Activated CD4-positive, alpha-beta T cell treated with anti-CD3 and anti-CD28 coated beads, Interleukin-2, amount 50 U/mL, for 1 hour (primary cell): ENCODE measurements at regions not wholly inside any gene's neighbourhood (a gene's known extent, or its start where the extent isn't known, plus 50 kb on each side); places are given as distances from the start of the nearest gene placed in this dataset.
"Not testable (repeated sequence)": the region's sequence is repeated elsewhere in the genome, so short reads cannot be mapped to it uniquely, and the experiment has no call there.

Experiments
- DNase-seq: peaks from one replicate; pipeline ENCODE4 v3.0.0-alpha.2; 2020

- DNase-seq, result no peak
These were observed 123.1 kb upstream of the GPR12 start for GRCh38 chr13:26883613-26884257.

DNA sequence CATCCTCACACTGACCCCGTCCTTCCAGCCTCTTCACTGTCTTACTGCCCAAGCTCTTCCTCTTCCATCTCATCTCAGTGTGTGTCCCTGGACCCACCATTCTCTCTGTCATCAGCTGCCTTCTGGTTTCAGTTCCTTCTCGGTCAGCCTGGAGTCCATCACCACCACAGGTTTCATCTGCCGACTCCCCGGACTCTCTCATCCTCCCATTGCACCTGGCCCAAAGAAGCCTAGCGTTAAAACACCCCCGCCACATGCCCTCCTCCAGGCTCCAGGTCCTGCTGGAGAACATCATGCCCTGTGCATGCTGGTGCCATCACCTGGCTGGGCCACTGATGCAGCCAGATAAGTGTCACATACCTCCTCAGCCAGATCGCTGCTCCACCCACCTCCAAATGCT is 122.1 kb upstream of the GPR12 start:
- no peak for DNase-seq

GRCh38 chr13:26881154-26881553 is 120.6 kb upstream of the GPR12 start:
- no peak for DNase-seq

GRCh38 chr13:26880735-26881134 is 120.1 kb upstream of the GPR12 start:
- no peak for DNase-seq

DNA sequence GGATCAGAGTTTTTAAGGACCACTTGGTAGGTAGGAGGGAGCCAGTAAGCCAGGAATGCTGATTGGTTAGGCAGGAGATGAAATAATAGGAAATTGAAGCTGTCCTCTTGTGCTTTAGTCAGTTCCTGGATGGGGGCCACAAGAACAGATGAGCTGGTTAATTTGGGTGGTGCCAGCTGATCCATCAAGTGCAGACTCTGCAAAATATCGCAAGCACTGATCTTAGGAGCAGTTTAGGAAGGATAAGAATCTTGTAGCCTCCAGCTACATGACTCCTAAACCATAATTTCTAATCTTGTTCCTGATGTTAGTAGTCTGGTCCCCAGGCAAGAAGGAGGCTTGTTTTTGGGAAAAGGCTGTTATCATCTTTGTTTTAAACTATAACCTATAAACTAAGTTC is 117.9 kb upstream of the GPR12 start:
- no peak for DNase-seq

DNA sequence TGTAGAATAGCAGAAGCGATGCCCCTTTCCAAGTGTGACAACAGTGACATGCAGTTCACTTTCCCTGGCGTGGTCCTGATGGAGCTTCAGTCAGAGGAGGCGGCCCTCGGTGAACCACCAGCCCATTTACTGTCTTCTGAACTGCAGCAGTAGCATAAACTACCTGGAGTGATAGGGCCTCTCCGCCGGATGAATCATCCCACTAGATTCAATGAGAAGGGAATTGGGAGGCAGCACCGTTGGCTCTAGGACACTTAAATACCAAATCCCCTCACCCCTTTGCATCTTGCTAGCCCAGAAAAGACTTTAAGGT is 112.8 kb upstream of the GPR12 start:
- DNase-seq, result no peak

- DNase-seq, result peak; percentile 43
These were observed 112.2 kb upstream of the GPR12 start for GRCh38 chr13:26872525-26873385.

- no peak for DNase-seq
These were observed 107.0 kb upstream of the GPR12 start for GRCh38 chr13:26867451-26868091.

GRCh38 chr13:26864576-26864975 is 104.0 kb upstream of the GPR12 start:
- no peak for DNase-seq

- DNase-seq, result no peak
These were observed 101.4 kb upstream of the GPR12 start for GRCh38 chr13:26861941-26862340.

DNA sequence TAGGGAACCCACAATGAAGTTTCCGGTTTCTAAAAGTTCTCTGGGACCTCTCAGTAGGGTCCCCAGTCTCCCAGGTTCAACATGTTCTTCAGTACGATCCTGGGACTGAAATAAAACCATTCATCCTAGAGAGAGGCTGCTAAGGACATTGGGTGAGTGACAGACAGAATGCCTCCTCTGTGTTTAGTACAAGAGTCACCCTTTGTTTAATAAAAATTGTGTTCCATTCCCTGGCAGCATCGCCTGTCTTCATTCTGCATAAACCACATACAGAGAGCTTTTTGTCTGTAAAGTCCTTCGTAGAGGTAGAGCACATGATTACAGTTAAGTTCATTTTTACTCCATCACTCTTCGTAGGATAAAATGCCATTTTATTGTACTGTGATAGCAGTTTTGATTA is 95.3 kb upstream of the GPR12 start:
- DNase-seq, result no peak

- no peak for DNase-seq
These were observed 94.5 kb upstream of the GPR12 start for GRCh38 chr13:26855071-26855470.

- DNase-seq, result no peak
These were observed 92.7 kb upstream of the GPR12 start for GRCh38 chr13:26853323-26853722.

DNA sequence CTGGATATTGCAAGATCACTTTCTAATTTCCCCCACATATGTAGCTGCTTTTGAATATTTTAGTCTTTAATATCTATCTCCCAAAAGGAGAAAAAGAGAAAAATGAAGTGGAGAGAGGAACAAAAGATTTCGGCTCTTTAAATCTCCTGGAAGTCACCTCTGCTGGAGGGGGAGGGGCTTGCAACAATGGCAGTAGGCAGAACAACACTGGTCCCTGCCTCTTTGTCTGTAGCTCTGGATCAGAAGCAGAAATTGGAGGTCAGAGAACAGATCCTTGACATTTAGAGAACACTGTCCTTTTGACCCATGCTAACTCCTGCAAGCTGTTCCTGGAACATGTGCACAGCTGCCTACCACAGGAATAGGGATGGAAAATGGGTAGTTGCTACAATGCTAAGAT is 86.7 kb upstream of the GPR12 start:
- DNase-seq, result no peak

DNA sequence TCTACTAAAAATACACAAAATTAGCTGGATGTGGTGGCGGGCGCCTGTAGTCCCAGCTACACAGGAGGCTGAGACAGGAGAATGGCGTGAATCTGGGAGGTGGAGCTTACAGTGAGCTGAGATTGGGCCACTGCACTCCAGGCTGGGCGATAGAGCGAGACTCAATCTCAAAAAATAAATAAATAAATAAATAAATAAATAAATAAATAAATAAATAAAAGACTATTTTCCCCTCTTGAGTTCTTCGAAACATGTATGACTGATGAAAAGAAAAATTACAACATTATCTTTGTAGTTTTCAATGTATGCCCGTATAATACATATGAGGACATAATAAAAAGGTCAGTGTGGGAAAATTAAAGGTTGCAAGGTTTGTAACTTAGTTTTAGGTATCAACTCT is 84.5 kb upstream of the GPR12 start:
- DNase-seq, result not testable (repeated sequence)

DNA sequence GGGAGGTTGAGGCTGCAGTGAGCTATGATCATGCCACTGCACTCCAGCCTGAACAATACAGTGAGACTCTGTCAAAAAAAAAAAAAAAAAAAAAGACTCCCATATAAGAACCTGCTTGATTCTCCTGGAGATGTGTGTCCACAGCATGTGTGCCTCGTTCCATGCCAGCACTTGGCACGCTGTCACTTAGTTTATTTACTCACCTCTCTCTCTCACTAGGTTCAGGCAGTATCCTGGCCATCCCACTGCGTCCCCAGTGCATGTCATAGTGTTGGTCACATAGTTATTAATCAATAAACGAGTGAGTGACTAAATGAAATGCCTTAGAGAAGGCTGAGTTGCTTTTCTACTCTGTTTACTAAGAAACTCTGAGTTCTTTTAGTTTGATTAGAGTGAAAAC is 79.1 kb upstream of the GPR12 start:
- no peak for DNase-seq

- DNase-seq, result no peak
These were observed 78.2 kb upstream of the GPR12 start for GRCh38 chr13:26838821-26839220.

DNA sequence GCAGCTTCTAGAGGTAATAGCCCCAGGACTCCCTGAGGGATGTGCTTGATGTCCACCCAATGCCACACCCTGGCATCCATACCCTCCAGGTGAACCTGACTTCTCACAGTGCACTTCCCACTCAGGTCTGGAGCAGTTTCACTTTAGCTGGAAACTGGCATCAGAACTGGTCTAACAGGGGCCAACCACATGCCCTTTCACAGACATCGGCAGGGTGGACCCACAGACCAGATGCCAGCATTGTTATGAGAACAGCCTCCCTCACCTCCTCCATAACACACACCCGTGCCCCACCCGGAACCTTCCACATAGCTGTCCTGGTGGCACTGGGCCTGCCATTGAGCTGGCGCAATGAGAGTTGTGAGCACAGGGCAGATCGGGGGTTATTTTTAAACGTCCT is 77.4 kb upstream of the GPR12 start:
- DNase-seq, result no peak

- no peak for DNase-seq
These were observed 76.5 kb upstream of the GPR12 start for GRCh38 chr13:26837102-26837501.

GRCh38 chr13:26836626-26837025 is 76.0 kb upstream of the GPR12 start:
- no peak for DNase-seq

DNA sequence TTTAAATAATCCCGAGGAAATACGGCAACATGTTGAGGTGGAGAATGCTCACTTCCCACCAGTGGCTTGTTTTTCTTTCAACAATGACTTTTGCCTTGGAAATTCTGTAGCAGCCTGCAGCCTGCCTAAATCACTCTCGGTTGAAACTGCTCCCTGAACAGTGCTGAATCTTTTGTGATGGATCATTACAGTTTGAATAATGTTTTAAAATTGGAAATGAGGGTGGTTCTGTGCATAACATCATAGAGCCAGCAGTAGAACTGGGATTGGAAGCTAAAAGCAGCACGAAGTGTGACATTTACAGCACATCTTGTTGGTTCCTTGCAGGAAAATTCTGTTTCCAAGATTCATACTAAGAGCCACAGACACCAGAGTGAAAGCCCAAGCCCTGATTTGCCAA is 74.1 kb upstream of the GPR12 start:
- DNase-seq, result no peak

DNA sequence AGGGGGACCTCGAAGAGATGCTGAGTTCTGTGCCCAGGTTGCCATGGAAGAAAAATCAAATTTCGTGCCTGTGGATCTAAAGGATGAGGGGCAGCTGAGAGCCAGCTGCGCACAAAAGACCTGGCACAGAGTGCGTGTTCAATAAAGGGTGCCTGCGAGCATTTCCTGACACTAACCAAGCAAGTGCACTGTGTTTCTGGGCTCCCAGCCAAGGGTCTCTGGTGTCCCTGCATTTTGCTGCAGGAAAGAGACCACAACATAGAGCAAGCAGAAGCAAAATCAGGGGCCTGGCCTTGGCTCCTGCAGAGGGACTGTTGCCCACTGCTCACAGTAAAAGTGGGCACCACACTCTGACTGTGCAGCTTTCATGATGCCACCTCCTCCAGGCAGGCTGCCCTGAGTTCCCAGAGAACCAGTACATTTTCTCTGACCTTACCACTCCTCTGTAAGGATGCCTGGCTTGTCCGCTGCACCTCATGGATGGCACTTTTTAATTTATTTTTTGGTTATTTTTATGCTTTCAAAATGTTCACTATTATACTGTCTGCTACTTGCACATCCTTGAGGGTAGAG is 70.8 kb upstream of the GPR12 start:
- DNase-seq, result no peak

- no peak for DNase-seq
These were observed 69.1 kb upstream of the GPR12 start for GRCh38 chr13:26829716-26830115.

- DNase-seq, result no peak
These were observed 64.0 kb upstream of the GPR12 start for GRCh38 chr13:26824581-26824980.
